Mesendoderm (in vitro differentiated cells): ENCODE measurements at regions not wholly inside any gene's neighbourhood (a gene's known extent, or its start where the extent isn't known, plus 50 kb on each side); places are given as distances from the start of the nearest gene placed in this dataset.

Source experiments
- DNase-seq: peaks from one replicate; pipeline ENCODE4 v3.0.0; 2013
- H2AK5ac ChIP-seq: 2 replicates; pipeline ENCODE4 v1.6.1; 2013; ENCODE audit warnings: low read length, inconsistent platforms
- H2BK120ac ChIP-seq: 2 replicates; pipeline ENCODE4 v1.6.1; 2013; ENCODE audit warnings: low read depth, mild to moderate bottlenecking, low read length, moderate library complexity, mixed read lengths
- H2BK15ac ChIP-seq: replicated peaks from 2 replicates; pipeline ENCODE4 v1.6.1; 2013; ENCODE audit warnings: low read depth, mild to moderate bottlenecking, moderate library complexity
- H2BK5ac ChIP-seq: 2 replicates; pipeline ENCODE4 v1.6.1; 2013; ENCODE audit warnings: low read length, inconsistent platforms
- H3K18ac ChIP-seq: 2 replicates; pipeline ENCODE4 v1.6.1; 2013; ENCODE audit warnings: mild to moderate bottlenecking, low read length, mixed read lengths
- H3K23ac ChIP-seq: one replicate; pipeline ENCODE4 v1.6.1; 2013; ENCODE audit warnings: low read length
- H3K27ac ChIP-seq: 2 replicates; pipeline ENCODE4 v1.5.1; 2013; ENCODE audit warnings: low read depth, mild to moderate bottlenecking, inconsistent platforms, low read length, moderate library complexity
- H3K27me3 ChIP-seq: 2 replicates; pipeline ENCODE4 v1.6.1; 2013; ENCODE audit warnings: low read length, control low read depth, mild to moderate bottlenecking, inconsistent platforms; ENCODE audit not compliant: insufficient read depth, poor library complexity
- H3K36me3 ChIP-seq: 2 replicates; pipeline ENCODE4 v1.6.1; 2013; ENCODE audit warnings: low read length, inconsistent platforms; ENCODE audit not compliant: control insufficient read depth, insufficient read depth
- H3K4ac ChIP-seq: one replicate; pipeline ENCODE4 v1.6.1; 2013; ENCODE audit warnings: low read depth, mild to moderate bottlenecking, low read length, moderate library complexity
- H3K4me1 ChIP-seq: 2 replicates; pipeline ENCODE4 v1.6.1; 2013; ENCODE audit warnings: low read depth, low read length, inconsistent platforms; ENCODE audit not compliant: control insufficient read depth
- H3K4me2 ChIP-seq: 2 replicates; pipeline ENCODE4 v1.6.1; 2013; ENCODE audit warnings: low read length
- H3K4me3 ChIP-seq: 2 replicates; pipeline ENCODE4 v1.5.1; 2013; ENCODE audit warnings: mild to moderate bottlenecking, low read length
- H3K56ac ChIP-seq: one replicate; pipeline ENCODE4 v1.6.1; 2013; ENCODE audit warnings: low read length
- H3K79me1 ChIP-seq: 2 replicates; pipeline ENCODE4 v1.6.1; 2013; ENCODE audit warnings: low read length, inconsistent platforms
- H3K79me2 ChIP-seq: 2 replicates; pipeline ENCODE4 v1.6.1; 2013; ENCODE audit warnings: mild to moderate bottlenecking, low read length; ENCODE audit not compliant: control insufficient read depth, insufficient read depth
- H3K9ac ChIP-seq: 2 replicates; pipeline ENCODE4 v1.6.1; 2013; ENCODE audit warnings: low read length, inconsistent platforms
- H4K5ac ChIP-seq: one replicate; pipeline ENCODE4 v1.6.1; 2013; ENCODE audit warnings: low read length
- H4K8ac ChIP-seq: one replicate; pipeline ENCODE4 v1.6.1; 2013; ENCODE audit warnings: low read depth, mild to moderate bottlenecking, control low read depth, low read length, moderate library complexity
- WGBS: extraction: QIAGEN DNeasy Blood & Tissue Kit; methylation state at CpG from one replicate; pipeline ENCODE4 v1.1.7; 2013; ENCODE audit warnings: low lambda C conversion rate, missing lambda C conversion rate; ENCODE audit not compliant: insufficient coverage; ENCODE audit errors: extremely low coverage; 5-methylcytosine and 5-hydroxymethylcytosine counted together

- H3K23ac ChIP-seq: no peak overlapping the region
- no peak overlapping the region for H2BK15ac ChIP-seq
- WGBS: no CpG with 5 or more reads among the region's 4 CpGs
- no peak overlapping the region for H3K4me2 ChIP-seq
- no peak overlapping the region for H3K9ac ChIP-seq
- H4K5ac ChIP-seq: no peak overlapping the region
- no peaks in the 10 kb centered on the region for H3K4me1 ChIP-seq
- no peak overlapping the region for H4K8ac ChIP-seq
- no peak overlapping the region for H2BK5ac ChIP-seq
- no peak overlapping the region for H3K27ac ChIP-seq
- no peaks in the 10 kb centered on the region for H3K79me2 ChIP-seq
- H3K79me1 ChIP-seq: no peaks in the 10 kb centered on the region
- H3K4me3 ChIP-seq: no peak overlapping the region
- H2AK5ac ChIP-seq: no peak overlapping the region
- H3K18ac ChIP-seq: no peak overlapping the region
- no peaks in the 10 kb centered on the region for H3K27me3 ChIP-seq
- no peak overlapping the region for H3K4ac ChIP-seq
- no peaks in the 10 kb centered on the region for H3K36me3 ChIP-seq
- H3K56ac ChIP-seq: no peak overlapping the region
- H2BK120ac ChIP-seq: no peak overlapping the region
- no peak for DNase-seq
Measured at GRCh38 chr20:22400440-22400839, 183.9 kb downstream of the FOXA2 start.

DNA sequence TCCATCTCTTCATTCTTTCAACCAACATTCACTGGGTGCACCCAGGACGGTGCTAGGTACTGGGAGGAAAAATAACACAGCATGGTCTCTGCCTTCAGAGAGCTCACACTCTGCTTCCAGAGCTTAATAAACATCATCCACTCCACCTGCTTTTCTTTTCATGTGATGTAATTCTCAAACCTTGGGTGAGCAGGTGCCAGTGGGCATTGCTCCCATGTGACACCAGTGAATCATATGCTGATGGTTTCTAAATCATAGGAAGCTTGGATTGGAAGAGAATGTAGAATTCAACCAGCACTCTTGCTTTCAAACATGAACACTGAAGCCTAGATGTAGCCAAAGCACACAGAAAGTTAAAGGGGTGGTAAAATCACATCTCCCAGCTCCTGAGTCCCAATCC, 189.8 kb downstream of the FOXA2 start:
- no peak overlapping the region for H3K56ac ChIP-seq
- H3K4me1 ChIP-seq: no peaks in the 10 kb centered on the region
- DNase-seq: no peak
- no peaks in the 10 kb centered on the region for H3K79me1 ChIP-seq
- H4K5ac ChIP-seq: no peak overlapping the region
- WGBS: no CpG with 5 or more reads among the region's 1 CpG
- no peak overlapping the region for H2BK120ac ChIP-seq
- no peak overlapping the region for H3K18ac ChIP-seq
- no peak overlapping the region for H2BK5ac ChIP-seq
- no peak overlapping the region for H3K4me2 ChIP-seq
- H3K79me2 ChIP-seq: no peaks in the 10 kb centered on the region
- no peak overlapping the region for H4K8ac ChIP-seq
- H3K27ac ChIP-seq: no peak overlapping the region
- H2BK15ac ChIP-seq: no peak overlapping the region
- no peak overlapping the region for H3K9ac ChIP-seq
- H2AK5ac ChIP-seq: no peak overlapping the region
- H3K4ac ChIP-seq: no peak overlapping the region
- no peak overlapping the region for H3K4me3 ChIP-seq
- no peaks in the 10 kb centered on the region for H3K36me3 ChIP-seq
- no peaks in the 10 kb centered on the region for H3K27me3 ChIP-seq
- H3K23ac ChIP-seq: no peak overlapping the region

DNA sequence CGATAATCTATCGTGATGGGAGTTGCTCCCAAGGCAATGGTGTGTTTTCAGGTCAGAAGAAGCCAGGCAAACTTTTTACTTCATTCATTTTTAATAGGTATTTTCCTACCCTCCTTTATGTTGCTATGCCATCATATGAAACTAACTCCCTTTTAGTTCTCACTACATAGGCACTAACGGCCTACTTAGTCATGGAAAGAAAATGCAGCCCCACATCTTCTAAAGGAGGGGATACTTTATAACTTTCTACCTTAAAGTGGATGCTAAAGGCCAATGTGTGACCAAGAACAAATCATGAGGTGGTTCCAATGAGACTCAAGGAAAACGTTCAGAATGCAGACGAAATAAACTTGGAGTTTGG, 193.8 kb downstream of the FOXA2 start:
- no peaks in the 10 kb centered on the region for H3K79me2 ChIP-seq
- no peak overlapping the region for H3K4me2 ChIP-seq
- H3K4me3 ChIP-seq: no peak overlapping the region
- no peak overlapping the region for H2BK120ac ChIP-seq
- no peak overlapping the region for H3K18ac ChIP-seq
- H3K23ac ChIP-seq: no peak overlapping the region
- H3K79me1 ChIP-seq: no peaks in the 10 kb centered on the region
- no peak overlapping the region for H2AK5ac ChIP-seq
- no peaks in the 10 kb centered on the region for H3K27me3 ChIP-seq
- no peaks in the 10 kb centered on the region for H3K36me3 ChIP-seq
- H3K56ac ChIP-seq: no peak overlapping the region
- H4K8ac ChIP-seq: no peak overlapping the region
- WGBS: no CpG with 5 or more reads among the region's 5 CpGs
- H2BK15ac ChIP-seq: no peak overlapping the region
- H3K4ac ChIP-seq: no peak overlapping the region
- H3K27ac ChIP-seq: no peak overlapping the region
- H3K9ac ChIP-seq: no peak overlapping the region
- no peak for DNase-seq
- no peaks in the 10 kb centered on the region for H3K4me1 ChIP-seq
- no peak overlapping the region for H2BK5ac ChIP-seq
- H4K5ac ChIP-seq: no peak overlapping the region

DNA sequence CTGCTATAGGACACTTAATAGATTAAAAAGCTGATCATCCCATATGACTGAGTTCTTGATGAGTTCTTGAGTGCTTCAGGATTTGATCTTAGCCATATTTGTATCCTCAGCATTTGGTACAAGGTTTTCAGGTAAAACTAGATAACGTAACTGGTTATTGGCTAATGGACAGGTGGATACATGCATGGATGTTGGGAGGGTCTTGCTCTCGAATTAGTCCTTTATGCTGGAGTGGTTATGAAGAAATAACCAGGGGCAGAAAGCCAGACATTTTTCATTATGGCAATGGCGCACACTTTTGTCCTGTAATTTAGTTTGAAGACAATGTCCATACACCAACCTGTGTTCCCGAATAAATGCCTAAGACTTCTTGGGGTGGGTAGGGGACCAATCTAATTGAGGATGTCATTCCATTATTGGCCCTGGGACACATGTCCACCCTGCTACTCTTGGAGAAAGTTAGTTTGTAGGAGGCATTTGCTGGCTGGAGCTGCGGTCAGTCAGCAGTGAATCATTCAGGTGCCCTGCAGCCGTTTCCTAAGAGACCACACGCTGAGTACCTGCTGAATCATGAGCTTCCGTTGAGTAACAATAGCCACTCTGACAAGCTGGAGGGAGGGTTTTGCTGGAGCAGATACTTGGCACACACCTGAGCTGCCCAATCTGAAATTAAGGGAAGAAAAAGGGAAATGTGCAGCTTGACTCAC, 194.4 kb downstream of the FOXA2 start:
- no peak overlapping the region for H3K27ac ChIP-seq
- H3K4me3 ChIP-seq: no peak overlapping the region
- no peaks in the 10 kb centered on the region for H3K4me1 ChIP-seq
- no peak overlapping the region for H2AK5ac ChIP-seq
- no peaks in the 10 kb centered on the region for H3K36me3 ChIP-seq
- H3K4ac ChIP-seq: no peak overlapping the region
- H2BK120ac ChIP-seq: no peak overlapping the region
- H3K27me3 ChIP-seq: no peaks in the 10 kb centered on the region
- H3K79me2 ChIP-seq: no peaks in the 10 kb centered on the region
- no peak overlapping the region for H4K5ac ChIP-seq
- H3K23ac ChIP-seq: no peak overlapping the region
- no peak overlapping the region for H2BK15ac ChIP-seq
- no peaks in the 10 kb centered on the region for H3K79me1 ChIP-seq
- H2BK5ac ChIP-seq: no peak overlapping the region
- whole genome bisulfite sequencing: no CpG with 5 or more reads among the region's 8 CpGs
- DNase-seq: peak; percentile 85
- no peak overlapping the region for H3K9ac ChIP-seq
- H3K56ac ChIP-seq: no peak overlapping the region
- no peak overlapping the region for H3K4me2 ChIP-seq
- no peak overlapping the region for H4K8ac ChIP-seq
- no peak overlapping the region for H3K18ac ChIP-seq

DNA sequence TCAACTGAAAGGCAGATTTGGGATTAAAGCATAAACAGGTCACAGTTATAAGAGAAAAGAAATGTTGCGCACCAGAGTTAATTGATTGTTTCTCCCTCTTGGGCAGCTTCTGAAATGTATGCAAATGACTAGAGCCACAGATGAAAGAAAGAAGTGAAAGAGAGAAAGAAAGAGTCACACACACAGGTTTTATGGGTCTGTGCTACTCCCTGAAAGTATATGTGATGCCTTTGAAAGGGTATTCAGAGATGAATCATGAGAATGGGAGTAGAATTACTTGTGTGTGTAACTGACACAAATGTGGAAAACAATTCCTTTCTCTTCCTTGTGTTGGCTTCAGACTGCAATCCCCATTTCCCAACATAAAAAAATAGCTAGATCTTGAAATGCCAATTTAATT, 196.9 kb downstream of the FOXA2 start:
- no peak overlapping the region for H2BK5ac ChIP-seq
- H3K36me3 ChIP-seq: no peaks in the 10 kb centered on the region
- no peak overlapping the region for H2AK5ac ChIP-seq
- no peak overlapping the region for H4K8ac ChIP-seq
- WGBS: no CpG with 5 or more reads among the region's 1 CpG
- no peaks in the 10 kb centered on the region for H3K79me1 ChIP-seq
- H4K5ac ChIP-seq: no peak overlapping the region
- H3K79me2 ChIP-seq: no peaks in the 10 kb centered on the region
- no peak overlapping the region for H2BK15ac ChIP-seq
- no peak overlapping the region for H3K9ac ChIP-seq
- no peak overlapping the region for H3K4me3 ChIP-seq
- H3K4me2 ChIP-seq: no peak overlapping the region
- H3K27ac ChIP-seq: no peak overlapping the region
- H3K18ac ChIP-seq: no peak overlapping the region
- H3K27me3 ChIP-seq: no peaks in the 10 kb centered on the region
- no peaks in the 10 kb centered on the region for H3K4me1 ChIP-seq
- no peak overlapping the region for H3K23ac ChIP-seq
- H2BK120ac ChIP-seq: no peak overlapping the region
- H3K56ac ChIP-seq: no peak overlapping the region
- no peak for DNase-seq
- no peak overlapping the region for H3K4ac ChIP-seq

DNA sequence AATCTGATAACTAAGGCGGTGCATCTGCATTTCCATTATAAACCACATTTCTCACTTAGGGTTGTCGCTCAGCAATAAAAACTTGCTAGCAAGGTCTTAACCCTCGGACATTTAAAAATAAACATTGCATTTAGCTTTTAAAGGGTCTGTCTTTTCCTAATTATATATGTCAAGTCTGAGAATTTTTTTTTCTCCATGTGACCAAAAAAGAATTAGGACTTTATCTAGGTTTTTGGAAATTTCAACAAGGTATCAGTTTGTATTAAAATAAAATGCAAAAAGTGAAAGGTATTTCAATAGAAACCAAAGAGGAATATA, 198.1 kb downstream of the FOXA2 start:
- no peak overlapping the region for H2AK5ac ChIP-seq
- H3K18ac ChIP-seq: no peak overlapping the region
- no peaks in the 10 kb centered on the region for H3K36me3 ChIP-seq
- H2BK15ac ChIP-seq: no peak overlapping the region
- H3K4me1 ChIP-seq: no peaks in the 10 kb centered on the region
- H3K79me1 ChIP-seq: no peaks in the 10 kb centered on the region
- no peak for DNase-seq
- no peak overlapping the region for H4K5ac ChIP-seq
- no peak overlapping the region for H3K23ac ChIP-seq
- WGBS: no CpG with 5 or more reads among the region's 3 CpGs
- H2BK5ac ChIP-seq: no peak overlapping the region
- H3K27ac ChIP-seq: no peak overlapping the region
- H3K4ac ChIP-seq: no peak overlapping the region
- H2BK120ac ChIP-seq: no peak overlapping the region
- no peaks in the 10 kb centered on the region for H3K79me2 ChIP-seq
- no peaks in the 10 kb centered on the region for H3K27me3 ChIP-seq
- no peak overlapping the region for H3K4me2 ChIP-seq
- H3K56ac ChIP-seq: no peak overlapping the region
- H3K4me3 ChIP-seq: no peak overlapping the region
- H3K9ac ChIP-seq: no peak overlapping the region
- no peak overlapping the region for H4K8ac ChIP-seq
